Sciatic nerve (tissue), 2 donors: ENCODE measurements at regions not wholly inside any gene's neighbourhood (a gene's known extent, or its start where the extent isn't known, plus 50 kb on each side); places are given as distances from the start of the nearest gene placed in this dataset.

Experiments
- ATAC-seq: fragments of 200-7000 bp; cut with Tn5 transposase; one replicate; pipeline ENCODE4 v1.9.1; 2020; ENCODE audit warnings: mild to moderate bottlenecking, moderate library complexity
- DNase-seq: peaks from one replicate; pipeline ENCODE4 v3.0.0-alpha.2; 2020; ENCODE audit warnings: low spot score
- intact Hi-C: fragments of 100-400 bp; cut with DNase I; formaldehyde crosslinking; loops from one replicate; pipeline ENCODE4 v1.14.2; 2022
- donor health status: DM: no; HTN: no; CAD: no.
- donor health status: DM: no; HTN: no; CAD: no.

DNA sequence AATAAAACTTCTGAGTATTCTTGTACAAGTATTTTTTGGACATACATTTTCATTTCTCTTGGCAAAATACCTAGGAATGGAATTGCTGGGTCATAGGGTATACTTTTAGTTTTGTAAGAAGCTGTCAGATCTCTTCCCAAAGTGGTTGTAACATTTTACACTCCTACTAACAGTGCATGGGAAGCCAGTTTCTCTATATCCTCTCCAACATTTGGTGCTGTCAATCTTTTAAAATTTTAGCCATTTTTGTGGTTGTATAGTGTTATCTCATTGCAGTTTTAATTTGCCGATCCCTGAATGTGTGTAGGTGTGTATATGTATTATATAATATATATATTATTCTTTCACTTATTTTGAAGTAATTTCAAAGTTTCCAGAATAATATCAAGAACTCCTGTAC lies 63.1 kb upstream of the TMEM178A start:
- intact Hi-C loops, result no loop called here
- ATAC-seq, result no peak
- no peak for DNase-seq

DNA sequence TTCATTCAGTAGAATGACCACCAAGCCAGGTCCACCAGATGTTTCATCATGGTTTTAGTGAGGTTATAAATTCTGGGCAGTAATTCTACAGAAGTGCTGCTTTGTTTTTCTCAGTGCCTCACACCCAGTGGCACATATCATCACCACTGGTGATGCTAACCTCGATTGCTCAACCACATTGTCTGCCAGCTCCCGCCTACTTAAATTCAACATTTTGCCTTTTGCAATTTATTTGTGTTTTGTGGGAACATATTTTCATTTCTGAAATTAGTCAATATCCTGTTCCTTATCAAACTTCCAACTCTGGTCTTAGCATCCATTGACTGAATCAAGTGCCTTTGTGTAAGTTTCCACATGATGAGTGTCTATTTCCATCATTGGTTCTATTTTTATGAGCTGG lies 62.3 kb upstream of the TMEM178A start:
- intact Hi-C loops, result no loop called here
- DNase-seq, result no peak
- no peak for ATAC-seq

DNA sequence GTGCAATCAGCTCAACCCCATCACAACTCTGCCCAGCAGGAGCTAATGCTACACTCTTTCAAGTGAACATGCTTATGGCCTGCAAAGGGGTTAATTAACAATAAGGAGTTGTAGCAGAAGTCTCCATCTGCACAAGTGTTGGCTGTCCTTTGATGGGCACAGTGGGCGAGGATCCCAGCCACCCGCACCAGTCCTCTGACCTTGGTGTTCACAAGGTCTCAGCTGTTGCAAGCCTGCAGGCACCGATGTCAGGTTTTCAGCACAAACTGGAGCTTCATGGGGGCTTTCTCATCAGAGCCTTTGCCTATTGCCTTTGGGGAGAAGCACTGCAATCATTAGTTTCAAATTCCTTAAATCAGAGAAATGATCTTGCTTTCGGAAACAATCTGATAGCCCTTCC lies 60.9 kb upstream of the TMEM178A start:
- ATAC-seq (no peak), DNase-seq (no peak)
- intact Hi-C loops, result no loop called here

DNA sequence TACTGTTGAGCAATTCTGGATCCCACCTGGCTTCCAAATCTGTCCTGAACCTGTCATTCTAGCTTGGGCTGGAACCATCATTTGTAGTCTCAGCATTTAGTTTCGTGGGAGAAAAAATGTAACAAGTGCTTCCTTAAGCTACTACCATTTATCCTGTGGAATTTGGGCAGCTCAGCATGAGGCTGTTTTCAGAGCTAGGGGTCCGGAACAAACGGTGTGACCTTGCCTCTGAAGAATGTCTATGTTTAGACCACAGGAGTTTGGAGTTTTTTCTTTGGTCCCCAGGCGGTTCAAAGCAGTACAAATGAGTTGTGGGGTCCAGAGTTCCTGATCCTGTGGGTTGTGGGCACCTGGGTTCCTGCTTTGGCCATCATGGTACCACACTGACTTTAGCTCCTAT lies 59.1 kb upstream of the TMEM178A start:
- no peak for ATAC-seq
- DNase-seq, result no peak
- intact Hi-C loops, result no loop called here

DNA sequence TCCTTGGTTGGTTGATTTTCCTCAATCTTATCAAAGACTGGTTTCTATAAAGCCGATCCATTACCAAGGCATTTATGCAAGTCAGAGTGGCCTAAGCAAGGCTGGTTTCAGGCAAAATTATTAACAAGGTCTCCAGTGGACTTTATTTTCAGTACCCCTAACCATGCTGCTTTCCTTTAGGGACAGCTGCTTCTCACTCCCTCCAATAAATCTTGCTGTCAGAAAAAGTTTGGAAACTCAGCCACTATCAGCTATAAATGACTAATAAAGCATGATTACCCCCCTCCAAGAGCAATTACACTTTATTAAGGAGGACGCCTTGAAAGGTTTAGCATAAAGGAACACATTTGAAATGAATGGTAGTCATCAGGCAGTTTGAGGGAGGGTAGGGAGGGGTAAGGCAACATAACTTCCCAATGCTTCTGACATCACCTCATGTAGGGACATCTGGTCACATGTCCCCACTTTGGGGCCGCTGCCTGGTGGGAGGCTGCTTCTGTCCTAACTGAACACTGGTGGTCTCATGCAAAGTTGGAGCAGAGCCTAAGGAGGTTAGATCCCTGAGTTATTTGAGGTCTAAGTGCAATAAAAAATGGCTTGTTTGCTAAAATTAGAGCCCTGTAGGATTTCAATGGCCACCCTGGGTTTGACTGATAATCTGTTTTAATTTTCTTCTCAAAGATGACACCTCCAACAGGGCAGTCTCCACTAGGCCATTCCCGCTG lies 58.0 kb upstream of the TMEM178A start:
- intact Hi-C loops, result no loop called here
- ATAC-seq (no peak), DNase-seq (no peak)

DNA sequence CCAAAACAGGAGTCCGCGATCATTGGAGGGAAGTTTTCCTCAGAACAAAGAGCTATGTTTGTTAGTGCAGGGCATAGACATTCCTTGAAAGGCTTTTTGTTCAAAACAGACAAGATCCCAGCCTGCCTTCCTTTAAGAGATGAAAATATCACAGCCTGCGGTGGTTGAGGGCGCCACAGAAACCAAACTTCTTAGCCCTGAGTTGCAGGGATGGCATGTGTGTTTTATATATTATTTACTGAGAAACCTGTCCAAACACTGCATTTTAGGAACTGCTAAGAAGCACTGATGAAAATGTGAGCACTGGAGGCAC lies 57.5 kb upstream of the TMEM178A start:
- DNase-seq (no peak), ATAC-seq (no peak)
- intact Hi-C loops, result no loop called here

DNA sequence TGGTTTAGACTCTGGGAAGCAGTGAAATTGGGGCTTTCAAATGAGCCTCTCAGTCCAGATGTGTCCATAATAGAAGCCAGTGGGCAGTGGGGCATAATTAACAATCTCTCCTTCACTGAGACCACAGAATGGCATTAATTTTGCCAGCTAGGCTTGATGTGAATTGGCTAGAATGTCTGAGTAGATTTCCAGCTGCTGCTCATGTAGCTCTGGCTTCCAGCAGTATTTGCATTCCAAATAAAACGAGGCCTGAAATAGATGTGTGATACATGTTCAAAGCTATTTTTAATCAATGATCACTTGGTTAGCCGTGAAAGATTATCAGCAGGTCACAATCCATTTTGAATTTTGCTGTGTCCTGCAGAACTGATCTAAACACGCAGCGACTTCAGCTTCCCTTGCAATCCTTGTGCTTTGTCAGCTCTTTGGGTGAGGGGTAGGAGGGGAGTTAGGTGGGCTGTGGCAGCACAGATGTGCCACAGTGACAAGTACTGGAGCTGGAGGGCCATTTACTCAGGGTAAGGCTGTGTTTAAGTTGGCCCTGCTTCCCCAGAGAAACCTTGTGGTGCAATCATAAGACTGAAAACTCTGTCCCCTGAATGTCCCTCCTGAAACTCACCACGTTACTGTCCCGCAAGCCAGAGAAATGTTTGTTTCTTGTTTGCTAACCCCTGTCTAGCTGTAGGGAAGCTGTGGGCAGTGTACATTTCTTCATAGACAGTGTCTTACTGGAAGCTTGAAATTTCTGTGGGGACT lies 56.9 kb upstream of the TMEM178A start:
- ATAC-seq (no peak), DNase-seq (no peak)
- intact Hi-C loops, result no loop called here

- DNase-seq (no peak), ATAC-seq (no peak)
- intact Hi-C loops, result no loop called here
These were observed 55.8 kb upstream of the TMEM178A start for GRCh38 chr2:39609917-39610316.

GRCh38 chr2:39615675-39616074 lies 50.0 kb upstream of the TMEM178A start:
- no peak for DNase-seq
- intact Hi-C loops, result no loop called here

More at GRCh38 chr2:39615675-39616074, 50.0 kb upstream of the TMEM178A start:
- ATAC-seq, result no peak
